ENCODE measurements at regions not wholly inside any gene's neighbourhood (a gene's known extent, or its start where the extent isn't known, plus 50 kb on each side); places are given as distances from the start of the nearest gene placed in this dataset.

GRCh38 chr4:60432911-60433310, 767.2 kb upstream of the ADGRL3 start:
- no peaks in the 10 kb centered on the region for H3K79me1 ChIP-seq (ENCODE audit: low read depth, low read length)

More at GRCh38 chr4:60432911-60433310, 767.2 kb upstream of the ADGRL3 start:
- Histone ChIP-seq H3K4me2 (ENCODE audit: insufficient read depth in 1 of 2, low read depth in 2 of 2, low read length in 2 of 2) (no peak overlapping the region), H4K91ac (replicated peaks; ENCODE audit: insufficient read length, low read length) (no peak overlapping the region), H3K27ac (ENCODE audit: low read depth, low read length) (no peak overlapping the region), H2BK15ac (ENCODE audit: low read length) (no peak overlapping the region), H3K4me1 (replicated peaks in 1 of 4; ENCODE audit: control insufficient read depth in 3 of 4, insufficient read depth in 4 of 4, low read length in 3 of 4) (no peaks in the 10 kb centered on the region), H3K18ac (ENCODE audit: extremely low read depth, low read length) (no peak overlapping the region), H2AFZ (ENCODE audit: low read length) (no peak overlapping the region), H3K23ac (ENCODE audit: insufficient read length) (no peak overlapping the region), H3K9me3 (ENCODE audit: insufficient read depth in 2 of 2, low read depth in 1 of 2, low read length in 1 of 2) (no peaks in the 10 kb centered on the region), H4K8ac (ENCODE audit: extremely low read depth, insufficient read depth, low read length) (no peak overlapping the region), H3K4ac (replicated peaks; ENCODE audit: insufficient read length, low read depth, low read length) (no peak overlapping the region), H3K27me3 (replicated peaks in 1 of 4; ENCODE audit: control insufficient read depth in 3 of 4, extremely low read depth in 1 of 4, insufficient read depth in 3 of 4, low read length in 3 of 4) (no peaks in the 10 kb centered on the region), H4K5ac (ENCODE audit: insufficient read length, low read depth, low read length) (no peak overlapping the region), H3K79me2 (ENCODE audit: control insufficient read depth in 1 of 2, insufficient read depth in 2 of 2, low read length in 2 of 2) (no peaks in the 10 kb centered on the region), H3K9ac (replicated peaks in 1 of 4; ENCODE audit: extremely low read depth in 1 of 4, low read depth in 3 of 4, low read length in 3 of 4) (no peak overlapping the region), H3K36me3 (ENCODE audit: control insufficient read depth in 2 of 4, insufficient read depth in 4 of 4, low read length in 3 of 4) (no peaks in the 10 kb centered on the region), H2AK5ac (ENCODE audit: low read depth, low read length) (no peak overlapping the region), H2BK120ac (replicated peaks; ENCODE audit: low read depth, low read length) (no peak overlapping the region), H2BK12ac (ENCODE audit: low read depth, low read length) (no peak overlapping the region), H3K14ac (ENCODE audit: insufficient read length) (no peak overlapping the region), H4K20me1 (replicated peaks in 1 of 2; ENCODE audit: control insufficient read depth in 1 of 2, insufficient read depth in 2 of 2, low read length in 2 of 2) (no peaks in the 10 kb centered on the region), H2BK5ac (ENCODE audit: low read depth, low read length) (no peak overlapping the region), H2BK20ac (ENCODE audit: low read length) (no peak overlapping the region), H3K56ac (replicated peaks; ENCODE audit: insufficient read length, low read depth, low read length) (no peak overlapping the region), H3K23me2 (ENCODE audit: low read depth, low read length) (no peaks in the 10 kb centered on the region), H3K4me3 (ENCODE audit: extremely low read depth in 1 of 4, insufficient read depth in 2 of 4, low read depth in 3 of 4, low read length in 4 of 4) (no peak overlapping the region)
- DNase-seq (ENCODE audit: low read depth in 1 of 2, low spot score in 2 of 2) (no peak), FAIRE-seq (no peak)
- peak in 1 of 3 experiments; percentile 40; a peak in 1 of 4 replicates for TF ChIP-seq CTCF (IDR thresholded peaks at IDR 0.05; ENCODE audit: control extremely low read depth in 1 of 3, insufficient read depth in 1 of 3, low read depth in 1 of 3, low read length in 3 of 3)
- peak; percentile 33 to 39 for TF ChIP-seq RAD21 (IDR thresholded peaks at IDR 0.05 in 1 of 2, conservative IDR thresholded peaks at IDR 0.05 in 1 of 2; ENCODE audit: low read depth in 2 of 2, low read length in 2 of 2)
- TF ChIP-seq GTF2F1 (IDR thresholded peaks at IDR 0.05; ENCODE audit: borderline replicate concordance, low read depth, low read length) = no peak
- 90% methylated on average over 1 of the region's 1 CpG; no CpG with 5 or more reads in 1 of the 2 experiments for WGBS, 2 experiments (ENCODE audit: extremely low coverage in 1 of 2, insufficient coverage in 1 of 2, insufficient read length in 1 of 2, insufficient replicate concordance in 2 of 2, low coverage in 1 of 2, low lambda C conversion rate in 2 of 2, missing lambda C conversion rate in 1 of 2)
- ChIA-PET CTCF (ENCODE audit: partially characterized antibody) (interaction anchor here (1.0 kb wide), 1 partner anchor 13 kb away, joined by 3 read pairs; no protein-coding TSS in a partner anchor), POLR2A (ENCODE audit: partially characterized antibody) (no interaction called here)
